Nephron (organoid): ENCODE measurements at regions not wholly inside any gene's neighbourhood (a gene's known extent, or its start where the extent isn't known, plus 50 kb on each side); places are given as distances from the start of the nearest gene placed in this dataset.

Experiments used
- H3K27ac Mint-ChIP-seq, 3 experiments: 2 replicates each; pipeline ENCODE4 v1.8.0; 2020; ENCODE audit warnings: mixed read lengths in 3 of 3, mild to moderate bottlenecking in 2 of 3, moderate library complexity in 1 of 3
- H3K27me3 Mint-ChIP-seq: 2 replicates; pipeline ENCODE4 v1.8.0; 2021; ENCODE audit warnings: low read depth, mild to moderate bottlenecking, moderate library complexity, mixed read lengths
- H3K36me3 Mint-ChIP-seq: 2 replicates; pipeline ENCODE4 v1.8.0; 2020; ENCODE audit warnings: low read depth, mixed read lengths
- H3K4me1 Mint-ChIP-seq: 2 replicates; pipeline ENCODE4 v1.8.0; 2020; ENCODE audit warnings: mixed read lengths
- H3K4me3 Mint-ChIP-seq, 3 experiments: 2 replicates each; pipeline ENCODE4 v1.8.0; 2020; ENCODE audit warnings: mild to moderate bottlenecking in 3 of 3, mixed read lengths in 3 of 3, moderate library complexity in 2 of 3
- H3K9me3 Mint-ChIP-seq: 2 replicates; pipeline ENCODE4 v1.8.0; 2020; ENCODE audit warnings: mixed read lengths
- CTCF ChIP-seq, 3 experiments: fragments of 200-600 bp; sonication (generic); IDR thresholded peaks; one replicate each; pipeline ENCODE4 v1.5.0; 2021; ENCODE audit warnings: antibody characterized with exemption in 3 of 3; ENCODE audit not compliant: unreplicated experiment in 3 of 3

- Mint-ChIP-seq H3K4me3 (no peak overlapping the region), H3K9me3 (no peaks in the 10 kb centered on the region), H3K4me1 (no peaks in the 10 kb centered on the region), H3K27ac (no peak overlapping the region), H3K36me3 (no peaks in the 10 kb centered on the region), H3K27me3 (no peaks in the 10 kb centered on the region)
- TF ChIP-seq CTCF (IDR thresholded peaks at IDR 0.05; ENCODE audit: unreplicated experiment in 3 of 3): no peak
Measured at GRCh38 chr17:5911919-5912318, 158.3 kb upstream of the WSCD1 start.

GRCh38 chr17:5913032-5913531 lies 157.1 kb upstream of the WSCD1 start:
- no peak overlapping the region for H3K4me3 Mint-ChIP-seq
- no peak for TF ChIP-seq CTCF (IDR thresholded peaks at IDR 0.05; ENCODE audit: unreplicated experiment in 3 of 3)

GRCh38 chr17:5913641-5914040 lies 156.5 kb upstream of the WSCD1 start:
- Mint-ChIP-seq H3K4me1 (no peaks in the 10 kb centered on the region), H3K27ac (no peak overlapping the region), H3K27me3 (peaks cover 5% of the 10 kb centered on the region), H3K9me3 (no peaks in the 10 kb centered on the region), H3K4me3 (no peak overlapping the region), H3K36me3 (no peaks in the 10 kb centered on the region)
- TF ChIP-seq CTCF (IDR thresholded peaks at IDR 0.05; ENCODE audit: unreplicated experiment in 3 of 3): no peak

More at GRCh38 chr17:5913032-5913531, 157.1 kb upstream of the WSCD1 start:
- H3K4me1 Mint-ChIP-seq: no peaks in the 10 kb centered on the region
- H3K9me3 Mint-ChIP-seq: no peaks in the 10 kb centered on the region
- peaks cover 4% of the 10 kb centered on the region for H3K27me3 Mint-ChIP-seq
- no peak overlapping the region for H3K27ac Mint-ChIP-seq
- no peaks in the 10 kb centered on the region for H3K36me3 Mint-ChIP-seq

- no peak for TF ChIP-seq CTCF (IDR thresholded peaks at IDR 0.05; ENCODE audit: unreplicated experiment in 3 of 3)
- Mint-ChIP-seq H3K9me3 (no peaks in the 10 kb centered on the region), H3K36me3 (no peaks in the 10 kb centered on the region), H3K4me1 (peaks cover 7% of the 10 kb centered on the region), H3K4me3 (no peak overlapping the region), H3K27ac (no peak overlapping the region), H3K27me3 (peaks cover 14% of the 10 kb centered on the region)
Measured at GRCh38 chr17:5915337-5915736, 154.8 kb upstream of the WSCD1 start.

GRCh38 chr17:5919089-5919488 lies 151.1 kb upstream of the WSCD1 start:
- H3K27me3 Mint-ChIP-seq: peaks cover 14% of the 10 kb centered on the region
- H3K27ac Mint-ChIP-seq: no peak overlapping the region
- TF ChIP-seq CTCF (IDR thresholded peaks at IDR 0.05; ENCODE audit: unreplicated experiment in 3 of 3): no peak
- H3K4me3 Mint-ChIP-seq: no peak overlapping the region
- H3K9me3 Mint-ChIP-seq: no peaks in the 10 kb centered on the region
- H3K36me3 Mint-ChIP-seq: no peaks in the 10 kb centered on the region
- peaks cover 16% of the 10 kb centered on the region for H3K4me1 Mint-ChIP-seq

GRCh38 chr17:5921512-5922282 lies 148.5 kb upstream of the WSCD1 start:
- peaks cover 14% of the 10 kb centered on the region for H3K27me3 Mint-ChIP-seq
- H3K4me3 Mint-ChIP-seq: no peak overlapping the region
- no peak overlapping the region for H3K27ac Mint-ChIP-seq
- H3K9me3 Mint-ChIP-seq: no peaks in the 10 kb centered on the region
- H3K4me1 Mint-ChIP-seq: peaks cover 16% of the 10 kb centered on the region
- no peaks in the 10 kb centered on the region for H3K36me3 Mint-ChIP-seq
- no peak for TF ChIP-seq CTCF (IDR thresholded peaks at IDR 0.05; ENCODE audit: unreplicated experiment in 3 of 3)
